ENCODE measurements at regions not wholly inside any gene's neighbourhood (a gene's known extent, or its start where the extent isn't known, plus 50 kb on each side); places are given as distances from the start of the nearest gene placed in this dataset.

GRCh38 chr12:89251342-89252271 lies 100.7 kb downstream of the DUSP6 start:
- Histone ChIP-seq H3K79me2 (ENCODE audit: low read depth) (no peaks in the 10 kb centered on the region), H3K9me3 (ENCODE audit: low read depth) (no peaks in the 10 kb centered on the region), H3K4me3 (no peak overlapping the region), H3F3A (ENCODE audit: low read depth) (no peaks in the 10 kb centered on the region), H3K9ac (no peak overlapping the region), H3K4me1 (peaks cover 19% of the 10 kb centered on the region), H3K27me3 (no peaks in the 10 kb centered on the region), H2AFZ (replicated peaks) (no peak overlapping the region), H3K36me3 (no peaks in the 10 kb centered on the region), H3K4me2 (no peak overlapping the region), H3K27ac (no peak overlapping the region), H4K20me1 (ENCODE audit: low read depth) (no peaks in the 10 kb centered on the region)
- Mint-ChIP-seq H3K27ac (no peak overlapping the region), H3K36me3 (no peaks in the 10 kb centered on the region), H3K4me3 (no peak overlapping the region), H3K9me3 (peaks cover 7% of the 10 kb centered on the region), H3K4me1 (peaks cover 17% of the 10 kb centered on the region), H3K27me3 (ENCODE audit: insufficient read depth, low read depth) (peaks cover 2% of the 10 kb centered on the region)
- DNase-seq (ENCODE audit: low spot score) = no peak
- TF ChIP-seq EZH2 (IDR thresholded peaks at IDR 0.05) = no peak
- no peak for TF ChIP-seq EZH2phosphoT487 (IDR thresholded peaks at IDR 0.05)
- no peak for TF ChIP-seq CTCF (IDR thresholded peaks at IDR 0.05)

- H3K27ac Mint-ChIP-seq = no peak overlapping the region
- Histone ChIP-seq H2AFZ (replicated peaks) (no peak overlapping the region), H3K9ac (no peak overlapping the region), H3K9me3 (ENCODE audit: low read depth) (no peaks in the 10 kb centered on the region), H4K20me1 (ENCODE audit: low read depth) (no peaks in the 10 kb centered on the region), H3K27me3 (no peaks in the 10 kb centered on the region), H3K4me2 (no peak overlapping the region), H3K4me1 (peaks cover 19% of the 10 kb centered on the region), H3K36me3 (no peaks in the 10 kb centered on the region), H3K4me3 (no peak overlapping the region), H3K79me2 (ENCODE audit: low read depth) (no peaks in the 10 kb centered on the region), H3K27ac (no peak overlapping the region), H3F3A (ENCODE audit: low read depth) (no peaks in the 10 kb centered on the region)
- no peak for TF ChIP-seq CTCF (IDR thresholded peaks at IDR 0.05)
- no peak for TF ChIP-seq EZH2 (IDR thresholded peaks at IDR 0.05)
- no peak for TF ChIP-seq EZH2phosphoT487 (IDR thresholded peaks at IDR 0.05)
- peaks cover 2% of the 10 kb centered on the region for H3K27me3 Mint-ChIP-seq (ENCODE audit: insufficient read depth, low read depth)
- no peaks in the 10 kb centered on the region for H3K36me3 Mint-ChIP-seq
- DNase-seq (ENCODE audit: low spot score) = no peak
- peaks cover 17% of the 10 kb centered on the region for H3K4me1 Mint-ChIP-seq
- peaks cover 7% of the 10 kb centered on the region for H3K9me3 Mint-ChIP-seq
- H3K4me3 Mint-ChIP-seq = no peak overlapping the region
Measured at GRCh38 chr12:89250636-89251035, 101.7 kb downstream of the DUSP6 start.

GRCh38 chr12:89250213-89250612 lies 102.1 kb downstream of the DUSP6 start:
- Mint-ChIP-seq H3K4me3 (no peak overlapping the region), H3K36me3 (no peaks in the 10 kb centered on the region), H3K4me1 (peaks cover 19% of the 10 kb centered on the region), H3K9me3 (peaks cover 7% of the 10 kb centered on the region), H3K27ac (no peak overlapping the region), H3K27me3 (ENCODE audit: insufficient read depth, low read depth) (peaks cover 2% of the 10 kb centered on the region)
- no peak overlapping the region for H3K27ac ChIP-seq
- TF ChIP-seq EZH2phosphoT487 (IDR thresholded peaks at IDR 0.05) (no peak), CTCF (IDR thresholded peaks at IDR 0.05) (no peak), EZH2 (IDR thresholded peaks at IDR 0.05) (no peak)
- H3K27me3 ChIP-seq = no peaks in the 10 kb centered on the region
- no peaks in the 10 kb centered on the region for H4K20me1 ChIP-seq (ENCODE audit: low read depth)
- H2AFZ ChIP-seq (replicated peaks) = no peak overlapping the region
- H3K9ac ChIP-seq = no peak overlapping the region
- H3K36me3 ChIP-seq = no peaks in the 10 kb centered on the region
- peaks cover 23% of the 10 kb centered on the region for H3K4me1 ChIP-seq
- no peak overlapping the region for H3K4me3 ChIP-seq
- no peak for DNase-seq (ENCODE audit: low spot score)
- H3K4me2 ChIP-seq = no peak overlapping the region
- no peaks in the 10 kb centered on the region for H3K9me3 ChIP-seq (ENCODE audit: low read depth)
- no peaks in the 10 kb centered on the region for H3F3A ChIP-seq (ENCODE audit: low read depth)
- no peaks in the 10 kb centered on the region for H3K79me2 ChIP-seq (ENCODE audit: low read depth)
